HG03280 (cell line): ENCODE measurements at regions not wholly inside any gene's neighbourhood (a gene's known extent, or its start where the extent isn't known, plus 50 kb on each side); places are given as distances from the start of the nearest gene placed in this dataset.

ENCODE experiments used
- ATAC-seq: cut with Tn5 transposase; IDR thresholded peaks from one replicate; pipeline ENCODE4 v1.9.1; 2021; ENCODE audit warnings: mild to moderate bottlenecking, moderate library complexity; ENCODE audit not compliant: unreplicated experiment

DNA sequence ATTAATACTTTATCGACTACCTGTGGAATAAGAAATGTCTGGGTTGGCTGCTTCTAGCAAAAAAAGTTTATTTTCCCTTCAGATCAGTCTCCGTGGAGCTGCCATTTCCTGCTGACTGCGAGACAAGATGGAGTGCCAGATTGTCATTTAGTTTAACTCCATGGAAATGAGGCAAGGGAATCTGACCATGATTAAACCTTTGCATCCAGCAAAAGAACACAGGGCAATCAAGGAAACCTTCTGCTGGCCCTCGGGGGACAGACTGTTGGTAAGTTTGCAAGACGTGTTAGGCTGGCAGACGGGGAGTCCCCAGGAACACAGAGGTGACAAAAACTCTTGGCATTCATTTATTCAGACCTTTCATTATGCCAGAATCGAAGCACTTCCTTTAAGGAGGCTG lies 52.2 kb upstream of the SPACA1 start:
- ATAC-seq = no peak

DNA sequence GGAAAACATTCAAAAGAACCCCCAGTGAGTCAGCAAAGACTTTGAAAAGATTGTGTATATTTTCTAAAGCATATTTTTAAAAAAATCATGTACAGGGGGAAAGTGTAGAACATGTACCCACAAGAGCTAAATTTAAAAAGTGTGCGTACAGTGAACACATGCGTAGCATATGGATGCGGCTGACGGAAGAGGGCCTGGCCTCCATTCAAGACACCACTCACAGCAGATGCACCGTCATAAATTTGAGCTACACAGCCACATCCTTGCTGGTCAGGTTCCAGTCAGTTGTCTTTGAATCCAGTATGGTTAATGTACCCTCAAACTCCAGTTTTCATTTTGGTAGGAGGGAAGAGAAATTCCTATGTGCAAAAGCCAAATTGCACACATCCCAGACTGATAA lies 54.3 kb upstream of the SPACA1 start:
- ATAC-seq = no peak

DNA sequence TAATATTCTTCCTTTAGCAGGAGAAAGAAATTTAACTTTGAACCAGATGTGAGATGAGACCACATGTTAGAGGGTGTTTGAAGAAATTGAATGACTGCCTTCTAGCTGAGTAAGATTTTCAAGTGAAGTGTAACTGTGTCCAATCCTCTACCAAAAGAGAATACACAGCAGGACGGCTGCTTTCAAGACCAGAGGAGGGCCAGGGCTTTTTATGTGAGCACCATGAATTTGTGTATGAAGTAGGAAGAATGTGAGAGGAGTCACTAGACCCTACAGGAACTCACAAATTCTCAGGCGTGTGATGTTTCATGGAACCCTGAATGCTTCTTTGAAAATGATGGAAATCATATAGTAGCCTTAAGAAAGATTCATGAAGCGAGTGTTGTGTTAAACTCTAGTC lies 56.8 kb upstream of the SPACA1 start:
- ATAC-seq = no peak

DNA sequence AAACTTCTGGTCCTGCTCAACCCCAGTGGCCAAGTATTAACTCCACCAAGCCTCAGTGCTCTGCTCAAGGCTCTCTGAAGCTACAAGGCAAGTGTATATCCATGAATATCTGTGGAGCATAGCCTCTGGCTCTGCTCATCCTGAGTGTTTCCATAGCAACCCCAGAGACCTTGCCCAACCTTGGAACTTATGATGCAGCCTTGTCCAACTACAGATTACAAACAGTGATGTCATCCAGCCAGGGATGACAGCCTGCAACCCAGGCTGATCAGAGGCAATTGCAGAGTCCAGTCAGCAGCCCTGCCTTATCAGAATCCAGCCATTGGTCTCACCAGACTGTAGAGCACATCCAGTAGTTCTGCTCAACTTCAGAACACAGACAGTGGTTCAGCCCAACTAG lies 65.5 kb upstream of the SPACA1 start:
- ATAC-seq = no peak

DNA sequence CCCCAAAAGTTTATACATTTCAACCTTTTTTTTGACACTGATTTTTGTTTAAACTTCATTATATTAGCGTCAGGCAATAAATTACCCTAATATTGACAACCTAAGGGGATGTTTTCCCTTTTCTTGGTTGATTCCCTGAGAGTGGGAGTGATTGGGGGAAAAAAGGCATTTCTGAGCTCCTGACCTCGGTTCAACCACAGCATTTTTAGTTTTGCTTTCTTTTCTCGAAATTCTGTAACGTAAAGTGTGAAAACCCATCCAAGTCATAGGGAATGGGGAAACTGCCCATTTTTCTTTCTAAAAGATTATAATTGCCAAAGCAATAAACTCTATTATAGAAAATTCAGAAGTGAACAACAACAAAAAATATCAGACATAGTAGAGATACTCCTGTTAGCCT lies 67.9 kb upstream of the SPACA1 start:
- no peak for ATAC-seq

DNA sequence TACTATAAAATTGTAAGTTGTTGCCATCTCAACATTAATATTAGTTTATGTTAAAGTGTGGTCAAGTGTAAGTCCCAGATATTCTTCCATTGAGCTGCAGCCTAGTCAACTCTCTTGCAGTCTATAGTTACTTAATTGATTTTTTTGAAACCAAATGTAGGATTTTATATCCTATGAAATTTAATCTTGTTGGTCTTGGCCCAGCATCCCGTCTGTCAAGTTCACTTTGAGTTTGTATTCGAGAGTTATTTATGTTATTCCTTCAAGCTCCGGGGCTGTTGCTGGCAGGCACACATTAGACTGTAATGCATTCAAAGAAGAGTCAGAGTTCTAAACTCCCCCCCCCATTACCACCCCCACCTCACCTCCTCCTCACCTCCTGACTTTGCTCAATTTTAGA lies 71.0 kb upstream of the SPACA1 start:
- no peak for ATAC-seq

DNA sequence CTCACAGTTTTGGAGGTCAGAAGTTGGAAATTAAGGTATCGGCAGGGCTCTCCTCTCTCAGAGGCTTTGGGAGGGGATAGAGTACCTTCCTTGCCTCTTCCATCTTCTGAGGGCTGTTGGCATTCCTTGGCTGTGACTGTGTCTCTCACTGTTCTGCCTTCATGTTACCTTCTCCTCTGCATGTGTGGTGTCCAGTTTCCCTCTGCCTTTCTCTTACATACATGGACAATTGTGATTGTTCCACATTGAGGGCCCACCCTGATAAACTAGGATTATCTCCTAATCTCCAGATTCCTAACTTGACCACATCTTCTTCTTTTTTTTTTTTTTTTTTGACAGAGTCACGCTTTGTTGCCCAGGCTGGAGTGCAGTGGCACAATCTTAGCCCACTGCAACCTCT lies 72.1 kb upstream of the SPACA1 start:
- ATAC-seq = no peak

DNA sequence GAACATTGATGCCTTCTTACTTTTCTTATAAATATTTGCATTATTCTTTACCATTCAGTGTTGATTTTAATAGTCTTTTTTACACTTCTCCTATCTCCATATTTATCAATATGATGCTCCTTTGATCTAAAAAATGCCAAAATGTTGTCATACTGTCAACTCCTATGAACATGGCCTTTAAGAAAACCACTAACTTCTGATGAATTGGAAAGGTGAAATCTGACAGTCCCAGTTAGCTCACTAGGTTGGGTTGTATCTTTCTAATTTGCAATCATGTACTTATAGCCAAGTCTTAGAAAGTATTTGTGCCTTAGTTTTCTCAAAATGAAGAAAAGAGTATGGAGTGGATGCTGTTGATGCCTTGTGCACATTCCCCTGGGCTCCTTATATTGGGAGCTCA lies 75.4 kb upstream of the SPACA1 start:
- no peak for ATAC-seq

DNA sequence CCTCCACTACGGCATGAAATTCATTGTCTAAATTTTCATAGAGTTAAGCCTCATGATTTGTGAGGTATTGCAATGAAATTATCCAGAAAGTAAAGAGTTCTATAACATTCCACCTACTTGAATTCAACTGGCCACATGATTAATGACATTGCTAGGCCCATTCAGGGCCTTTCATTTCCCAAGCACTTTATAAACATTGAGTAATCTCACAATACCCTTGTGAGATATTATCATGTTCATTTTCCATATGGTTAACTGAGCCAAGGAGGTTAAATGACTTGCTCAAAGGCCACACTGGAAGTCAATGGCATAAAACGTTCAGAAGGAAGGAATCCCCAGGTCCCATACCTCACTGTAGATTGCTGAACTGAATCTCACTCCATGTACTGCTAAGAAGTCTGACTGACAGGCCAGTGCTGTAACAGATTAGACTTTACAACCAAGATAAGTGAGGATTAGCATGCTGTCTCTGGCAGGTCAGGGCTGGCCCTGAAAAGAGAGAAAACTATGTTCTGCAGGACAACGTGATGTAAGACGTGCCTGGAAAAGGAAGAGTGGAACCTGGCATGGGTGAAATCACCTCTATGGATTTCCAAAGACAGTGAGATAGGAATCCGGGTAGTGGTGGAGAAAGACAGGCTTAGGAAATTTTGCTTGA lies 75.9 kb upstream of the SPACA1 start:
- ATAC-seq = no peak

DNA sequence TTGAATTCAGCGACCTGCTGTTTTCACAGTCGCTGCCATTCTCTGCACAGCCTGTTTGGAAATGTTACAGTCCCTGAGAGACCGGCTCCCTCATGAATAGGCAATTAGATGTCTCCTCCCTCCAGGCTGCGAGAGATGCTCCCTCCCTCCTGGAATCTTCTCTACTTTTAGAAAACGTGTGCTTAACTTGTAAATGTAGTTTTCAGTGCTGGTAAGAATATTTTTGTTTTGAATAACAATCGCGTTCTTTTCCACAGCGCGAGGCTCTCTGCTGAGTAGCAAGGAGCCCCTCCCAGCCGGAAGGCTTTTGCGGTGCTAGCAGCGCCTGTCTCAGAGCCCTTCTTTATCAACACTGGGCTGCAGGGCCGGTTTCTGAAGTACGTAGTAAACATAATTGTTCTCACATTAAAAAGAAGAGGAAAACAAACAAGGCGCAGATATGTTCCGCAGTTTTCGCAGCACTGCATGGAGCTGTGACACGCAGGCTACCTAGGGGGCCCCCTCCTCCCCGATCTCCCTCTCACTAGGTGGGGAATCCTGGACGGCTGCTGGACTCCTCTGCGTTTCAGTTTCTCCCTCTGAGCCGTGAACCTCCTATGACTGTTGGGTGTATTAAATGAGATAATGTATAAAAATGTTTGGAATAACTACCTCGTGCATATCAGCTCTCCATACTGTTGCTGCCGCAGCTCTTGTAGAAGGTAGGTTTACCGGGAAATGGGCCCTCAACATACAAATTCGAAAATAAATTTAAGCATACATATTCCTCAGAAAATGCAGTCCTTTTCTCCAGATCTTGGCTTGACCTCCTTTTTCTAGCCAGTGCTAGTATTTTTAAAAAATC lies 79.0 kb upstream of the SPACA1 start:
- no peak for ATAC-seq

DNA sequence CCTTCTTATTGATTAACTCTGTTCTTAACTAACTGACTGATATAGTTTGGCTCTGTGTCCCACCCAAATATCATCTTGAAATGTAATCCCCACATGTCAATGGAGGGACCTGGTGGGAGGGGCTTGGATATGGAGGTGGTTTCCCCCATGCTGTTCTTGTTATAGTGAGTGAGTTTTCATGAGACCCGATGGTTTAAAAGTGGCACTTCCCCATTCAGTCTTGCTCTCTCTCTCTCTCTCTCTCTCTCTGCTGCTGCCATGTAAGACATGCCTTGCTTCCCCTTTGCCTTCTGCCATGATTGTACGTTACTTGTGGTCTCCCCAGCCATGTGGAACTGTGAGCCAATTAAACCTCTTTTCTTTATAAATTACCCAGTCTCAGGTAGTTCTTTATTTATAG lies 81.8 kb upstream of the SPACA1 start:
- no peak for ATAC-seq

DNA sequence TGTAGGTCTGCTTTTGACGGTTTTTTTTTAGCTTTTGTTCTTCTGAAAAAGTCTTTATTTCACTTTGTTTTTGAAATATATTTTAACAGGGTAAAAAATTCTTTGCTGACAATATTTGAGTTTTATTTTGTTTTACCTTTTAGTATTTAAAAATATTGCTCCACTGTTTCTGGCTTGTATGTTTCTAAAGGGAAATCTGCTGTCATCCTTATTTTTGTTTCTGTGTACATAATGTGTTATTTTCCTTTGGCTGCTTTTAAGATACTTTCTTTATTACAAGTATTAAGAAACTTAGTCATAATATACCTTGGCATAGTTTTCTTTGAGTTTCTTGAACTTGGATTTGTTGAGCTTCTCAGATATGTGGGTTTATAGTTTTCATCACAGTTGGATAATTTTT lies 88.6 kb upstream of the SPACA1 start:
- ATAC-seq = no peak

DNA sequence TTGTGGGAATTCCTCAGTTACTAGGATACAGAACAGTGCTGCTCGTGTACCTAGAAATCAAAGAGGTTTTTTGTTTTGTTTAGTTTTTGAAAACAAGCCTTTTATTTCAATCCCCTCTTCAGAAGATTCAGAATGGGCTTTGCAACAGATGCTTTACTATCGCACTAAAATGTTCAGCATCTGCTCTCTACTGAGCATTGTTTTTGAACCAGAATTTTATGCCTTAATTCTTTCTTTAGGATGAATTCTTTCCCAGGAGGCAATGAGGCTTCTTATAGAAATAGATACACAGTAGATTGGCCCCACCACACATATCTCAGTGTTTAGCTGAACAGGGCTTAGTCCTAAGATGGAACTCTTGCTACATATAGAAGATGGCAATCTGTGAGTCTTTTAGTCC lies 95.9 kb upstream of the SPACA1 start:
- ATAC-seq = no peak

DNA sequence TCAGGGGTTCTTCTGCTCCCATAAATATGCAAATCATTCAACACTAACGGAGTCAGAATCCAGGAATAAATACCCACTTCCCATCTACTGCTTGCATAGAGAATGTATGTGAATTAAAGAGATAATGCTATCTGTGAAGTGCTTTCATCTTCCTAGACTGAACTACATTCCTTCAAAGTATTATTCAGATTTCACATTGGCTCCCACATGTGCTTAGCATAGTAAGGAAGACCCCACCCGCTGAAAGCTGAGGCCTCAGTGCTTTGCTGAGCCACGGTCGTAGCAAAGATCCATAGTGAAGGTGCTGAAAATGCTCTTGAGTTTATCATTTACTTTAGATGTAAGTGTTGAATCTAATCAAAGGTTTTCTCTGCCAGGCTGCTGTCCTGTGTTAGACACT lies 97.0 kb upstream of the SPACA1 start:
- ATAC-seq = no peak

DNA sequence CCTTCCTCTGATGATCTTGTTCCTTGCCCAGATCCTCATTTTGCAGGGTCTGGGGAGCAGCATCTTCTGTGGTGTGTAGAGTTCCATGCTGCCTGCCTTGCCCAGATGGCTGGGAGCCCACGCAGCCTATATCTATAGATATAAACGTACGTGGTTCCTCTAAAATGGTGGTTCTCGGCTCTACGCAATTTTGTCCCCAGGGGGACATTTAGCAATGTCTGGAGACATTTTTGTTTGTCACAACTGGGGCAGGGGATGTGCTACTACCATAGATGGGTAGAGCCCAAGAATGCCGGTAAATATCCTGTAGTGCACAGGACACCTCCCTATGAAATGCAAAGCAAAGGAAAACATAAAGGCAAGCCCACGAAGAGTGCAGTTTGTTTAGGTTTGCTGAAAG lies 98.4 kb upstream of the SPACA1 start:
- ATAC-seq = no peak

DNA sequence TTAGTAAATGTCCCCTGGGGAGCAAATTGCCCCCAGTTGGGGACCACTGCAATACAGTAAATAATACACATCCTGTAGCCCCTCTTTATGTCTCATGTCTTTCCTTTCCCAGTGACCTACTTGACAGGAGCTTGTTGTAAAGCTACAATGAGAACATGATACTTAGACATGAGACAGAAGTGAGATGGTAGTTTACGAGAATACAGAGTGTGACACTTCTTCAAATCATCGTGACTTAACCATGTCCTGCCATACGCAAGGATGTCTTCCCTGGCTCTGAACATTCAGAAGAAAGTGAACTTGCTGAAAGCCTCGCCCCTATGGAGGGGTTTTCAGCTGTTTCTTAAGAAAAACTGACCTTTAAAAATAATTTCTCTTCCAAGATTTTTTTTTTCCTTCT lies 101.0 kb upstream of the SPACA1 start:
- ATAC-seq = no peak

DNA sequence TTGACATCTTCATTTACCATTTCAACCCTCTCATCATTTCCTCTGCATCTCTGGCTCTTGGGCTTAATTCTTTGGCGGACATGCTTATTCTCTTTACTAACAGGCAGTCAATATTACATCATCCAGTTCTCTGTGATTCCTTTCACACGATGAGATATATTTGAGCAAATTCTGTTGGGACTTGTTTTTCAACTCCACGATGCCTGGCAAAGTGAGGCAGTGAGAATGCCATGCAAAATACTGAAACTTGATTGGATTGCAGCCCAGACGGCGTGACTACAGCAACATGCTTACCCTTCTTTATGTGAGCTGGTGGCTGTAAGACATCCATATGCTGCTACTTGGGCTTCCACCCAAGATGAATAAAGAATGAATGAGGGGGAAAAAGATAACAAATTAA lies 101.7 kb upstream of the SPACA1 start:
- ATAC-seq = no peak

DNA sequence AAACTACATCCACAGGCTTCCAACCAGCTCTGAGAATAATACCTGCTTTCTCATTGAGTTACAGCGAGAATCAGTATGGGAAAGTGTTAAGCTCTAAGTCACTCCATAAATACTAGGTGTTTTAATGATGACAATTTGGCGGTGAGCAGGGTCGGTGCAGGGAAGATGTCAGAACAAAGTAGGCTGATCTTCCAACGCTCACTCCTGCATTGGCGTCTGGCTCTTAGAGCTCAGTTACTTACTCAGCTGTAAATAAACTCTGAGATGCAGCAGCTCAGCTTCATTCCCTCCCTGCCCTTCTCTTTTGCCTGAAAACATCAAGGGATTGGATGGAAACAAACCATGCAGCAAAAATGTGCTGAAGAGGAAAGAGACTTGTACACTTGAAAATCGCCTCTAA lies 102.5 kb upstream of the SPACA1 start:
- no peak for ATAC-seq

DNA sequence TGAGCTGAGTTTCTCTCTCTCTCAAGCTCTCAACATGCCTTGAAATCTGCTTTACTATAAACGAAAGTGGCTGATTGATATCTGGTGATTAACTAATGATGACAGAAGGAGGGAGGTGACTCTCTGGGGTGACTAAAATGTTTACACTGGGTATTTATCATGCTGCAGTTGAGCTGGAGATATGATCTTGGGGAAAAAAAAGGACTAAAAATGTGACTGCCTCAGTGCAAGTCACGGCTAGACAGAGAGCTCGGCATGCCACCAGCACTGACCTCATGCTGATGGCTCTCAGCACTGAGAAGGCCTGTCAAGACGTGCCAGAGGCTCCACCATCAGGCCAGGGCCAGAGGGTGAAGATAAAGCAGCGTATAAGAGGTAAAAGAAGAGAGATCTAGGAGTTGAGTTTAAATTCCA lies 103.1 kb upstream of the SPACA1 start:
- ATAC-seq = no peak

DNA sequence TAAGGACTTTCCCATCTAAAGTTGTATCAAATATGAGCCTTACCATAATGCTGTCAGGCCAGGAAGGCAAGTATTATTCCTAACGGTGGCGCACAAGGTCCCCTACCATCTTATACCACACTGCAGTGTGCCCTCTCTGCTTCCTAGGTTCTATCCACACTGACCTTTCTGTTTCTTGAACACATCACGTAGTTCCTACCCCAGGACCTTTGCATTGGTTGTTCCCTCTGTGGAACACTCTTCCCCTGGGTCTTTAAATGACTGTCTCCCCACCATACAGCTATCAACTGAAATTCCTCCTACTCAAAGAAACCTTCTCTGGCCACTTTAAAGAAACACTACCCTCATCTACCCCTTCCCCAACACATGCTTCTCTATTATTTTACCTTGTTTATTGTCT lies 104.5 kb upstream of the SPACA1 start:
- ATAC-seq = no peak

DNA sequence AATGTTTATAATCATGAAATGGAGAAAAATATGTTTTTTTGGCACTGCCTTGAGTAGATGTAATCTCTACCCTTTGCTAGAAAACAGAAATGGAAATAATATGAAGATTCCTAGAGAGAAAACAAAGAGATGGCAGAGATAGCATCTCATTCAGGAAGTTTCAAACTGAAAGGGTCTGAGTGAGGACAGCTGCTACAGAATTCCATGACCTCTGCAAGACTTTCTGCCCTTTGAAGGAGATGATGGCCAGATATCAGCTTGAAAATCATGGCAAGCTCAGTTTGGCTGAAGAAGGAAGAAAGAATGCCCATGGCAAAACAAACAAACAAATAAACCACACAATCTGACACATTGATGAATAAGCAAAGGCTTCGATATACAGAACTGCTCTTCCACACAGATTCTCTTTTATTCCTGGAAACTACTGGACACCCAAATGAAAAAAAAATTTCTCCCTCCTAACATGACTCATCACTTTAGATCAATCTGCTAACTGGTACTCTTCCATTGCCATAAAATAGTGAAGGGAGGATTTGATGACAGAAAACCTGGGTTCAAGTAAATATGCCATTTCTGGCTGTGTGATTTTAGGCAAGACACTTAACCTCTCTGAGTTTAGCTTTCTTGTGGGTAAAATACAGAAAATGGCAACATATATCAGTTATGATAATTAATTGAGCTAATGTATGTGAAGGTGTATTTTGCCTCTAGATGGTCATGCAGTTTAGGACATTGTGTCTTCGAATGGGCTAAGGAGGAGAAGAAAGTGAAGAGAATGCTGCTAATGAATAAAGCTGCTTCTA lies 105.9 kb upstream of the SPACA1 start:
- no peak for ATAC-seq

DNA sequence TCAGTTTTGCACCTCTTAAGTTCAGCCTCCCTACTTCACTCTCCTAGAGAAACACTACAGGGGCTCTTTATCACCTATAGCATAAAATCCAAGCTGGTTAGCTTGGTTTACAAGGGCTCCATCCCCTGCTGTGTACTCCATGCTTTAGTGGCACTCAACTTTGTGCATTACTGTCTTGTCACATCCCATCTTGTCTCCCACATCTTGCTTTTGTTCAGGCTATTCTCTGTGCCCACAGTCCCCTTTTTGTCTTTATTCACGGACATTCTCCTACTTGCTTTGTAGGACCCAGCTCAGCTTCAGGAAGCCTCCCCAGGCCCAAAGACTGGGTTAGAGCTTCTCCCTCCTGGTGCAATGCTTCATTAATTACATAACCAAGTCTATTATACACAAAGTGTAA lies 107.9 kb upstream of the SPACA1 start:
- ATAC-seq = no peak
